GM19351 (cell line): ENCODE measurements at regions not wholly inside any gene's neighbourhood (a gene's known extent, or its start where the extent isn't known, plus 50 kb on each side); places are given as distances from the start of the nearest gene placed in this dataset.
"Not testable (repeated sequence)": the region's sequence is repeated elsewhere in the genome, so short reads cannot be mapped to it uniquely, and the experiment has no call there.

Experiments
- ATAC-seq: cut with Tn5 transposase; IDR thresholded peaks from one replicate; pipeline ENCODE4 v1.9.1; 2021; ENCODE audit warnings: mild to moderate bottlenecking, moderate library complexity; ENCODE audit not compliant: unreplicated experiment

- ATAC-seq: no peak
These were observed 51.7 kb downstream of the UBE2NL start for GRCh38 chrX:143935601-143936000.

GRCh38 chrX:143940119-143940518, 56.2 kb downstream of the UBE2NL start:
- no peak for ATAC-seq

GRCh38 chrX:143945171-143945570, 61.3 kb downstream of the UBE2NL start:
- ATAC-seq: no peak

GRCh38 chrX:143964549-143964948, 80.7 kb downstream of the UBE2NL start:
- ATAC-seq: no peak

GRCh38 chrX:143988356-143988755, 104.5 kb downstream of the UBE2NL start:
- ATAC-seq: no peak

- ATAC-seq: no peak
These were observed 110.3 kb downstream of the UBE2NL start for GRCh38 chrX:143994206-143994605.

GRCh38 chrX:143998261-143998660, 114.4 kb downstream of the UBE2NL start:
- no peak for ATAC-seq

- ATAC-seq: no peak
These were observed 122.9 kb downstream of the UBE2NL start for GRCh38 chrX:144006811-144007210.

- no peak for ATAC-seq
These were observed 156.9 kb downstream of the UBE2NL start for GRCh38 chrX:144040793-144041192.

- ATAC-seq: no peak
These were observed 158.4 kb downstream of the UBE2NL start for GRCh38 chrX:144042271-144042670.

GRCh38 chrX:144075432-144075831, 191.6 kb downstream of the UBE2NL start:
- no peak for ATAC-seq

- ATAC-seq: not testable (repeated sequence)
These were observed 198.4 kb downstream of the UBE2NL start for GRCh38 chrX:144082237-144082636.

- ATAC-seq: not testable (repeated sequence)
These were observed 205.8 kb downstream of the UBE2NL start for GRCh38 chrX:144089674-144090073.

GRCh38 chrX:144092116-144092515, 208.2 kb downstream of the UBE2NL start:
- ATAC-seq: not testable (repeated sequence)

- ATAC-seq: not testable (repeated sequence)
These were observed 235.6 kb downstream of the UBE2NL start for GRCh38 chrX:144119490-144119889.

GRCh38 chrX:144121566-144121965, 237.7 kb downstream of the UBE2NL start:
- not testable (repeated sequence) for ATAC-seq

- ATAC-seq: not testable (repeated sequence)
These were observed 243.8 kb downstream of the UBE2NL start for GRCh38 chrX:144127570-144128169.

- ATAC-seq: not testable (repeated sequence)
These were observed 245.6 kb downstream of the UBE2NL start for GRCh38 chrX:144129511-144129910.

GRCh38 chrX:144130507-144130906, 246.6 kb downstream of the UBE2NL start:
- ATAC-seq: not testable (repeated sequence)

- ATAC-seq: not testable (repeated sequence)
These were observed 247.2 kb downstream of the UBE2NL start for GRCh38 chrX:144131080-144131479.

- ATAC-seq: not testable (repeated sequence)
These were observed 250.7 kb downstream of the UBE2NL start for GRCh38 chrX:144134448-144135119.

- ATAC-seq: not testable (repeated sequence)
These were observed 270.6 kb downstream of the UBE2NL start for GRCh38 chrX:144154474-144154873.
